ENCODE measurements at regions not wholly inside any gene's neighbourhood (a gene's known extent, or its start where the extent isn't known, plus 50 kb on each side); places are given as distances from the start of the nearest gene placed in this dataset.

- 93% methylated on average over 3 of the region's 3 CpGs for WGBS
- no peak for DNase-seq (ENCODE audit: low read depth in 6 of 9, low spot score in 9 of 9)
- H3K4me1 ChIP-seq (ENCODE audit: control insufficient read depth in 2 of 2, insufficient read depth in 2 of 2, low read length in 2 of 2): no peaks in the 10 kb centered on the region
- no peaks in the 10 kb centered on the region for H3K27me3 ChIP-seq (ENCODE audit: control insufficient read depth in 2 of 2, insufficient read depth in 1 of 2, low read length in 1 of 2)
- H3K36me3 ChIP-seq (ENCODE audit: control insufficient read depth in 2 of 2, insufficient read depth in 2 of 2, low read length in 1 of 2): no peaks in the 10 kb centered on the region
- H3K9me3 ChIP-seq (ENCODE audit: control insufficient read depth in 2 of 2, insufficient read depth in 1 of 2, low read length in 1 of 2): no peaks in the 10 kb centered on the region
- H3K4me3 ChIP-seq (ENCODE audit: low read length in 2 of 2): no peak overlapping the region
- H3K27ac ChIP-seq (ENCODE audit: low read depth in 1 of 2, low read length in 1 of 2): no peak overlapping the region
These were observed 56.0 kb upstream of the MAGED1 start for GRCh38 chrX:51837451-51837850.

DNA sequence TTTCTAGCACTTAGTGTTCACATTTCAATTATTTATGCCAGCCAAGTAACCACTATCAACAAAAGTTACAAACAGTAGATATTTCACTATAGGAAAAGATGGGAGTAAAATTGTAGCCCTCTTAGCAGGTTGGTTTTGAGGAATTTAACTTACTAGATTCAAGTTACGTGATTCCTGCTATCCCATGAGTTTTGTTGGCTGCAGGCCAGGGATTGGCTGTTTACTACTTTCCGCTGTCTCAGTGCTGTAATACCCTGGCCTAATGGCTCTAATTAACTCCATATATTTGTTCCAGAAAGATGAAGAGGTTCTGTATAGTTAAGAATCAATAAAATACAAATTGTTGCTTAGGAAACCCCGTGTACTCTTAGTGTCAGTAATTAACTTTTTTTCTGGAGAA is 55.5 kb upstream of the MAGED1 start:
- no peak overlapping the region for H3K27ac ChIP-seq (ENCODE audit: low read depth in 1 of 2, low read length in 1 of 2)
- no peak overlapping the region for H3K4me3 ChIP-seq (ENCODE audit: low read length in 2 of 2)
- no peaks in the 10 kb centered on the region for H3K4me1 ChIP-seq (ENCODE audit: control insufficient read depth in 2 of 2, insufficient read depth in 2 of 2, low read length in 2 of 2)
- H3K27me3 ChIP-seq (ENCODE audit: control insufficient read depth in 2 of 2, insufficient read depth in 1 of 2, low read length in 1 of 2): no peaks in the 10 kb centered on the region
- whole genome bisulfite sequencing: 96% methylated on average over 3 of the region's 3 CpGs
- DNase-seq (ENCODE audit: low read depth in 6 of 9, low spot score in 9 of 9): no peak
- H3K36me3 ChIP-seq (ENCODE audit: control insufficient read depth in 2 of 2, insufficient read depth in 2 of 2, low read length in 1 of 2): no peaks in the 10 kb centered on the region
- H3K9me3 ChIP-seq (ENCODE audit: control insufficient read depth in 2 of 2, insufficient read depth in 1 of 2, low read length in 1 of 2): no peaks in the 10 kb centered on the region
